GM21423 (cell line): ENCODE measurements at regions not wholly inside any gene's neighbourhood (a gene's known extent, or its start where the extent isn't known, plus 50 kb on each side); places are given as distances from the start of the nearest gene placed in this dataset.
"Not testable (repeated sequence)": the region's sequence is repeated elsewhere in the genome, so short reads cannot be mapped to it uniquely, and the experiment has no call there.

Experiments used
- ATAC-seq: cut with Tn5 transposase; IDR thresholded peaks from one replicate; pipeline ENCODE4 v1.9.1; 2021; ENCODE audit warnings: mild to moderate bottlenecking, moderate library complexity; ENCODE audit not compliant: unreplicated experiment

GRCh38 chr6:113788586-113788985 lies 68.6 kb upstream of the MARCKS start:
- no peak for ATAC-seq

GRCh38 chr6:113791225-113791624 lies 65.9 kb upstream of the MARCKS start:
- not testable (repeated sequence) for ATAC-seq

- not testable (repeated sequence) for ATAC-seq
These were observed 61.8 kb upstream of the MARCKS start for GRCh38 chr6:113795371-113795770.

- no peak for ATAC-seq
These were observed 61.1 kb upstream of the MARCKS start for GRCh38 chr6:113796038-113796437.

- no peak for ATAC-seq
These were observed 54.4 kb upstream of the MARCKS start for GRCh38 chr6:113802779-113803178.

- peak; percentile 91 for ATAC-seq
These were observed 51.9 kb upstream of the MARCKS start for GRCh38 chr6:113805173-113805790.

- no peak for ATAC-seq
These were observed 51.2 kb upstream of the MARCKS start for GRCh38 chr6:113805811-113806495.
